LNCaP clone FGC (cell line): ENCODE measurements at regions not wholly inside any gene's neighbourhood (a gene's known extent, or its start where the extent isn't known, plus 50 kb on each side); places are given as distances from the start of the nearest gene placed in this dataset.
A peak's percentile ranks its signal among the peaks of the same experiment; 100 is the strongest.

Experiments used
- DNase-seq: peaks from one replicate; pipeline ENCODE4 v3.0.0-alpha.2; 2011; ENCODE audit warnings: low read depth
- H3K4me3 ChIP-seq: 2 replicates; pipeline ENCODE4 v1.5.1; 2011; ENCODE audit warnings: mild to moderate bottlenecking, low read depth, low read length, control low read depth
- CTCF ChIP-seq: IDR thresholded peaks from 2 replicates; pipeline ENCODE4 v1.5.1; 2012; ENCODE audit warnings: mild to moderate bottlenecking; ENCODE audit not compliant: control insufficient read depth, insufficient read depth; ENCODE audit errors: extremely low read depth

- no peak overlapping the region for H3K4me3 ChIP-seq
- no peak for DNase-seq
- no peak for TF ChIP-seq CTCF
Measured at GRCh38 chr3:148367756-148368155, 329.9 kb upstream of the AGTR1 start.

- DNase-seq = no peak
- H3K4me3 ChIP-seq = no peak overlapping the region
- no peak for TF ChIP-seq CTCF
Measured at GRCh38 chr3:148369381-148369780, 328.3 kb upstream of the AGTR1 start.

GRCh38 chr3:148372206-148372875, 325.4 kb upstream of the AGTR1 start:
- no peak for TF ChIP-seq CTCF
- H3K4me3 ChIP-seq = no peak overlapping the region
- no peak for DNase-seq

GRCh38 chr3:148373961-148374360, 323.7 kb upstream of the AGTR1 start:
- no peak for TF ChIP-seq CTCF
- no peak overlapping the region for H3K4me3 ChIP-seq
- no peak for DNase-seq

GRCh38 chr3:148379763-148380382, 317.8 kb upstream of the AGTR1 start:
- peak; percentile 65 for TF ChIP-seq CTCF
- H3K4me3 ChIP-seq = no peak overlapping the region
- DNase-seq = peak; percentile 73

GRCh38 chr3:148381051-148381450, 316.7 kb upstream of the AGTR1 start:
- no peak for DNase-seq

More at GRCh38 chr3:148381051-148381450, 316.7 kb upstream of the AGTR1 start:
- no peak overlapping the region for H3K4me3 ChIP-seq
- TF ChIP-seq CTCF = no peak
